GM21723 (cell line): ENCODE measurements at regions not wholly inside any gene's neighbourhood (a gene's known extent, or its start where the extent isn't known, plus 50 kb on each side); places are given as distances from the start of the nearest gene placed in this dataset.
"Not testable (repeated sequence)": the region's sequence is repeated elsewhere in the genome, so short reads cannot be mapped to it uniquely, and the experiment has no call there.

ENCODE experiments used
- ATAC-seq: cut with Tn5 transposase; IDR thresholded peaks from one replicate; pipeline ENCODE4 v1.9.1; 2021; ENCODE audit warnings: mild to moderate bottlenecking, moderate library complexity; ENCODE audit not compliant: unreplicated experiment

DNA sequence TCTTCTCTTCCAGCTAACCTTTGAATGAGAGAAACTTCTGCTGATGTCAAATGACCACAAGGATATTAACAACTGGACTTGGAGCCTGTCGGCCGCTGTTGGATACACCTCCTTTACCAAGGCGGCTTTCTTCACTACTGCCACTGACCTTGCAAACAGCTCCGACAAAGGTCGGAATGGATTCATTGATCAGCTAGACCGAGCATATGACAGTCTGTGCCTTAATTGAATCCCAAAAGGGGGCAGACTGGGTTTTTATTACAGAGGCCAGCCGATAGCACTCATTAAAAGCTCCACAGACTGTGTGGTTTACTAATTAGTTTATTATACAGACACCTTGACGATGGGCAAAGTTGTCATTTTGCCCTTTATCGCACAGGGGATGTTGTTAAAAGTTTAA, 394.5 kb downstream of the RERGL start:
- ATAC-seq, result no peak

- ATAC-seq, result no peak
Observed at GRCh38 chr12:17691369-17691768, 398.6 kb downstream of the RERGL start.

GRCh38 chr12:17680220-17680619, 409.8 kb downstream of the RERGL start:
- no peak for ATAC-seq

DNA sequence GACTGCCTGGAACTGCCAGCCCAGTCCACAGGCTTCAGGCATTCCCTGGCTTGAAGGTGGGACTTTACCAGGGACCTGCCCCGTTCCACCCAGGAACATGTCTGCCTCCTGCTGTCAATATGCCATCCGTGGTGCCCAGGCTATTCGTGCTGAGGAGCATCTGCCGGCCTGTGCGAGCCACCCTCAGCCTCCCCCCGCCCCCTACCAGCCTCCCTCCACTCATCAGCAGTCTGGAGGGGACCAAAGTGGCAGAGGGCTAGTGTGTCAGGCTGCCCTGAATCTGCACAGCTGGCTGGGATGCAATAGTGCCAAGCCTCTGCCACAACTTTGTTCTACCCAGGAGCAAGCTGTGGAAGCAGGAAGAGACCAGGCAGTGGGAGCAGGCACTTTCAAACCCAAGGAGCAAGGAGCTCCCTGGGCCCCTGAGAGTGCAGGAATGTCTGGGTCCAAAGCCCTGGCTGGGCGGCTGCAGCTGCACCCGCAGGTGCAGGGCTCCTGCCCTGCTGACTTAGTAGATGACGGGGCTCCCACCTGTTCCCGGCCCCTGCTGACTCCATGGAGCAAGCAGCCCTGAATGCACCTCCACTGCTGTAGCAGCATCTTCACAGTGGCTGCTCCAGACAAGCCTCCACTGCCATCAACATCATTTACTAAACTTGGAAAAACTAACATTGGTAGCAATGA, 423.2 kb downstream of the RERGL start:
- ATAC-seq, result no peak

- ATAC-seq, result no peak
Observed at GRCh38 chr12:17665839-17666238, 424.2 kb downstream of the RERGL start.

DNA sequence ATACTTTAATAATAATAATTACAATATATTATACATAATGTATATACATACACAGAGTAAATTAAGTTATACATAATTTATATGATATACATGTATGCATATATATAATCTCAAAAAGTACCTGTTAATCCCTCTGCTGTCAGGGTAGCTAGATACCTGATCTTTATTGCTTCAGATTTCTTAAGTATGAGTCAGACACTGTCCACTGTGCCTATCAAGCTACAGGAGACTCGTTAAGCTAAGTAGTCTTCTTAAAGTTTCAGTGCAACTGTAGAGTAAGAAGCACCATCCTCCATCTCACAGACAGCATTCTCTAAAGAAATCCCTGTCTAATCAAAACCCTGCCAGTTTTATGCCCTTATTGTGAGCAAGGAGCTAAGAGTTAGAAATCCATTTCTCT, 428.7 kb downstream of the RERGL start:
- ATAC-seq, result no peak

- ATAC-seq, result no peak
Observed at GRCh38 chr12:17652436-17652835, 437.6 kb downstream of the RERGL start.

DNA sequence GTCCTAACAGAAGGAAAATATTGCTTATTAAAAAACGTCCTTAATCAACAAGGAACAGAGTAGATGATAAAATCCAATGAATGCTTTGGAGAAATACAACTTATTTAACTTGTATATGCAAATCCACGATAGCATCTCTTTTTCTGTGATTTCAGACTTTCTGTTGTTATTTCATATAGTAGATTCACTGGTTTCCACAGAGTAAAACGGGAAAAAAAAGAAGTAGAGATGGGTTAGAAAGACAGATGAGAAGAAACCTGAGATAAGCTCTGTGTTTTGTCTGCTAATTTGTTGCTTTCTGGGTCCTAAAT, 447.7 kb downstream of the RERGL start:
- no peak for ATAC-seq

GRCh38 chr12:17640615-17641014, 449.4 kb downstream of the RERGL start:
- no peak for ATAC-seq

- no peak for ATAC-seq
Observed at GRCh38 chr12:17618831-17619230, 471.2 kb downstream of the RERGL start.

DNA sequence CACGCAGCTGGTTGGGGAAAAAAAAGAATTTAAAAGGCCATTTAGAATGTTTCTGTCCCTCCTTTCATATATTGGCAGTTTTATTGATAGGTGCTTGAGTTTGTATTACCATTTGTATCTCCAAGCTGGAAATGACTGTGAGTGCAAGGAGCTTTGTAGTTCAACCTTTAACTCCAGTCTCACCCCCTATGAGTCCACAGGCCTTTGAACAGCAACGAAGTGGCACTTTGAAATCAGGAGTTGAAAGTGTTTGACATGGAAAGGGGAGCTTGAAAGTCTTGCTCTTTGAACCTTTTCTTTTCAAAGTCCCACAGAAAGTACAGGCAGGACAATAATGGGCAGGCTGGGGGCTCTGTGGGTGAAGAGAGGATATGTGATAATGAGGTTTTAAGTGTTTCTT, 480.3 kb downstream of the RERGL start:
- no peak for ATAC-seq

DNA sequence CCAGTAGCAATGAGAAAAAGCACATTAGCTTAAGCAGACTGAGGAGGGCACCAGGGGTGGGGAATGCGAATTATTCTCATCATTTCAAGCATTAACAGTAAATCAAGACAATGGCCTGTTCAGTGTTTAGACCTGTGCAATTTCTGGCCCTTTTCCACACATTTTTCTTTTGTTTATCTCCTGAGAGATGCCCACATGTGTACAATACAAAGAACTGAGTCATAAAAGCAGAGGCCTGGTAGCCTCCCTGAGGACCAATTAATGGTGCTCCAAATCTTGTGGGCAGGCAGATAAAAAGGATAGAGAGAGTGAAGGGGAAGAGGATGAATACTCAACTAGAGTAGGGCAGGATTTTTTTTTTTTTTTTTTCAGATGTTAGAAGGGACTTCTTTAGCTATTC, 480.8 kb downstream of the RERGL start:
- ATAC-seq, result no peak

DNA sequence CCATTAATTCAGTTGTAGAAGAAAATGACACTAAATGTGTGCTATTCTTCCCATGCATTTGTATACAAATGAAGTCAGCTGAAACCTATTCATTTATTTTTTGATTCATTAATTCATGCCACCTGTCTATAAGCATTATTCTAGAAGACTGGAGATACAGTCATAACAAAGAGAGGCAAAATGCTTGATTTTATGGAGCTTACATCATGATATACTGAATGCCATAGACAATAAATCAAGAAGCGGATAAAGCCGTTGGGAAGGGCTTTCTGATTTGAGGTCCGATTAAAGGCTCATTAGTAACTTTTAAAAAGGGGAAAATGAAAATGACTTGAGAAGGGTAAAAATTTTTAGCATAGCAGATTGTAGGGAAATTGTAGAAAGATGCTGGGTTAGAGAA, 494.9 kb downstream of the RERGL start:
- ATAC-seq, result no peak

- no peak for ATAC-seq
Observed at GRCh38 chr12:17593715-17594406, 496.1 kb downstream of the RERGL start.

DNA sequence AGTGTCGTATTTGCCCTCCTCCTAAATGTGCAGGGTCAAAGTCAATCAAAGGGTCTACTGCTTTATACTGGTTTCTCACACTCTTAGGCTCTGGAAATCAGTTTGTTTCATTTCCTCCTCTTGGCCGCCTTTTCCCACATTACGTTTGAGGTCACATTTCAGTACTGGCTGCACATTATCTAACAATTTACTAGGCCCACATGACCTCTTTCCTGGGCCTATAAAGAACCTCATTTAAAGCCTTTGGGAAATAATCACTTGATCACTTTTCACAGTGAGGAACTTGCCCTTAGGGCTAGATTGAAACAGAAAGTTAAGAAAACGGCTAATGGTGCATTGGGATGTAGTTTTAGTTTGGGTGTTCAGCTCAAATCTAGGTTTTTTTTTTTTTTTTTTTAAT, 497.5 kb downstream of the RERGL start:
- ATAC-seq, result no peak

- no peak for ATAC-seq
Observed at GRCh38 chr12:17591005-17591681, 498.9 kb downstream of the RERGL start.

- no peak for ATAC-seq
Observed at GRCh38 chr12:17588968-17589367, 501.0 kb downstream of the RERGL start.

DNA sequence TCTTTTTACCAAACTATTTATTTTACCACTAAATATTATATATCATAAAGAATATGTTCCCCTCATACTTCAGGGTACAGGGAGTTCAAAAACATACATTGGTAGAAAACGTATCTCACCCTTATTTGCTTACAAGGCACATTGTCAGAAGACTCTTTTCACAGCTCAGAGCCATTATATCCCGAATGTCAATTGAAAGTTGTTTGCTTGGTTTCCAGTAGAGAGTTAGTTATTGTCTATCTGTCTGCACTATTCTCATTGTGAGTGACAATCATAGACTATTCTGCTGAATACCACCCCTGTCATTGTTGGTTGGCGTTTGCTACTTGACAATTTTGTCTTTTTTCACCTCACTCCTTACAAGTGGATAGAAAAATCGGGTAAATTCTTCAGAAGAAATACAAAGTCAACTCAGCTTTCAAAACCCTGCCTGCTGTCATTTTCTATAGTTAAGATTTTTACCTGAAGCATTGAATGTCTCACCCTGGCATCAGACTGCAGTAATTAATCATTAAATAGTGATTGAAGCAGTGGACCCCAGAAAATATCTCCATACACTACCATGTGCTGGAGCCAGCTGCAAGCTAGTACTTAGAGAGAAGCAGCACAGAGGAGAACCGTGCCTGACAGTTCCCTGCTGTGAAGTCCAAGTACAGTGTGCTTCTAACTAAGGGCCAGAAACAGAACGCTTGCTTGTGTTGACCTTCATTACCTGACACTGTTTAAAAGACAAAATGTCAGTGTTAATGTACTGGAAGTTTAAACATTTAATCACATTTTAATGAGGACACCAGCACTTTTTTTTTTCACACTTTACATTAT, 510.6 kb downstream of the RERGL start:
- no peak for ATAC-seq

DNA sequence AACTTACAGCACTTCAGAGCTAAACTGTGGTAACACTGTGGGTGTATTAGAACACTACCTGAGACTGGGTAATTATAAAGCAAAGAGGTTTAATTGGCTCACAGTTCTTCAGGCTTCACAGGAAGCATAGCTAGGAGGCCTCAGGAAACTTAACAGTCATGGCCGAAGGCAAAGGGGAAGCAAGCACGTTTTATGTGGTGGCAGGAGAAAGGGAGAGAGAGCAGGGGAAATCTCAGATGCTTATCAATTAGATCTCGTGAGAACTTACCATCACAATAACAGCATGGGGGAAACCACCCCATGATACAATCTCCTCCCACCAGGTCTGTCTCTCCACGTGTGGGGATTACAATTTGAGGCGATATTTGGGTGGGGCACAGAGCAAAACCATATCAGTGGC, 512.6 kb downstream of the RERGL start:
- no peak for ATAC-seq

DNA sequence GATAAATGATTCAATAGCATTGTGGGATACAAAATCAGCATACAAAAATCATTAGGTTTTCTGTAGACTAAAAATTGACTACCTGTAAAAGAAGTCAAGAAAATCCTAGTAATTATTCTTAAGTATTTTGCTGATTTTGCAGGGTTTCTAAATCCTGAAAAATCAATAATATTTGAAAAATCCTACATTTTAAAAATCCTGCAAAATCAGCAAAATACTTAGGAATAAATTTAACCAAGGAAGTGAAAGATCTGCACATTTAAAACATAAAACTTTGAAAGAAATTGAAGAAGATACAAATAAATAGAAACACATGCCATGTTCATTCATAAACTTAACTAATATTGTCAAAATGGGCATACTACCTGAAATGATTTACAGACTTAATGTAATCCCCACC, 517.7 kb downstream of the RERGL start:
- ATAC-seq, result no peak

- no peak for ATAC-seq
Observed at GRCh38 chr12:17571047-17571446, 518.9 kb downstream of the RERGL start.

DNA sequence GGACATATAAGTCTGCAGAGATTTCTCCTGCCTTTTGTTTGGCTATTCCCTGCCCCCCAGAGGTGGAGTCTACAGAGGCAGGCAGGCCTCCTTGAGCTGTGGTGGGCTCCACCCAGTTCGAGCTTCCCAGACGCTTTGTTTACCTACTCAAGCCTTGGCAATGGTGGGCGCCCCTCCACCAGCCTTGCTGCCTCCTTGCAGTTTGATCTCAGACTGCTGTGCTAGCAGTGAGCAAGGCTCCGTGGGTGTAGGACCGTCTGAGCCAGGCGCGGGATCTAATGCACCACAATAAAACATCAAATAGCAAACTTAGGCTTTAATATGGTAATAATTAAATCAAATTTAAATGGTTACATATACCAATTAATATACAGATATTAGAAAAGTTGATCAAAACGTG, 525.4 kb downstream of the RERGL start:
- ATAC-seq, result not testable (repeated sequence)
